Stimulated activated CD4-positive, alpha-beta T cell treated with anti-CD3 and anti-CD28 coated beads, Interleukin-15, amount 100 ng/mL, for 1 hour (primary cell): ENCODE measurements at regions not wholly inside any gene's neighbourhood (a gene's known extent, or its start where the extent isn't known, plus 50 kb on each side); places are given as distances from the start of the nearest gene placed in this dataset.
"Not testable (repeated sequence)": the region's sequence is repeated elsewhere in the genome, so short reads cannot be mapped to it uniquely, and the experiment has no call there.

Experiments
- DNase-seq, 2 donors: peaks; one replicate each; pipeline ENCODE4 v3.0.0-alpha.2; 2020; ENCODE audit warnings: low read depth in 1 of 2, low spot score in 1 of 2

GRCh38 chr15:95663156-95664100 is 667.1 kb upstream of the NR2F2 start:
- no peak for DNase-seq

GRCh38 chr15:95664450-95664849 is 666.0 kb upstream of the NR2F2 start:
- DNase-seq: no peak

GRCh38 chr15:95669146-95669922 is 661.2 kb upstream of the NR2F2 start:
- DNase-seq: no peak

DNA sequence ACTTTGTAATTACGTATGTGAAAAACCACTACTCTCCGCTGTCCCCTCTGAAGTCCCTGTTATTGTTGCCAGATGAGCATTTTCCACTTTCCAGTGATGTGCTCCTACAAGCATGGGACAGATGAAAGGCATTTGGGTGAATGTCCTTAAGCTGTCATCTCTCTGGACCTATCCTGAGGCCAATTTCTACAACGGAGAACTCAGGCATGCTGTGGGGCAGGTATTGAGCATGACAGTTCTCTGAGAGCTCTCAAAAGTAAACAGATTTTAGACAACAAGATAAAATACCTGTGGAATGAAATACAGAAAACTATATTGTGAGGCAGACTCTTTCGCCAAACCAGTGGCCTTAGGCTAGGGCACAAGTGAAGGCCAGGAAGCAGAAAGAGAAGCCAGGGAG is 656.5 kb upstream of the NR2F2 start:
- DNase-seq: no peak

- DNase-seq: no peak
These were observed 654.0 kb upstream of the NR2F2 start for GRCh38 chr15:95676500-95676899.

DNA sequence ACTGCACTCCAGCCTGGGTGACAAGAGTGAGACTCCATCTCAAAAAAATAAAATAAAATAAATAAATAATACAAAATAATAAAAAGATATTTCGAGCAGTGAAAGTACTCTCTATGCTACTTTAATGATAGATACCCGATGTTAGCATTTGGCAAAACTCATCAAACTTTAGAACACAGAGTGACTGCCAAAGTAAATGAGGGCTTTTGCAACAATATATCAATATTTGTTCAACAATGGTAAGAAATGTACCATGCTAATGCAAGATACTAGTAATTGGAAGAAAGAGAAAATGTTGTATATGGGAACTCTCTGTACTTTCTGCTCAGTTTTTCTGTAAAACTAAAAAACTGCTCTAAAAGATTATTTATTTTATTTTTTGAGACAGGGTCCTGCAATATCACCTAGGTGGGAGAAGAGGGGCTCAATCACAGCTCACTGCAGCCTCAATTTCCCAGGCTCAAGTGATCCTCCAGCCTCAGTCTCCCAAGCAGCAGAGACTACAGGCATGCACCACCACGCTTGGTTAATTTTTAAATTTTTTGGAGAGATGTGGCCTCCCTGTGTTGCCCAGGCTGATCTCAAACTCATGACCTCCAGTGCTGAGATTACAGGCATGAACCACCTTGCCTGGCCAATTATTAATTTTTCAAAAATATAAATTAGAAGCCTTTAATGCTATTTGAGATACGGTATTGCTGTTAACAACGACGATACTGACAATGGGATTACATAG is 650.5 kb upstream of the NR2F2 start:
- no peak for DNase-seq

- DNase-seq: no peak
These were observed 649.8 kb upstream of the NR2F2 start for GRCh38 chr15:95680728-95681127.

GRCh38 chr15:95681836-95682544 is 648.5 kb upstream of the NR2F2 start:
- DNase-seq: no peak

GRCh38 chr15:95684126-95684525 is 646.4 kb upstream of the NR2F2 start:
- DNase-seq: no peak

DNA sequence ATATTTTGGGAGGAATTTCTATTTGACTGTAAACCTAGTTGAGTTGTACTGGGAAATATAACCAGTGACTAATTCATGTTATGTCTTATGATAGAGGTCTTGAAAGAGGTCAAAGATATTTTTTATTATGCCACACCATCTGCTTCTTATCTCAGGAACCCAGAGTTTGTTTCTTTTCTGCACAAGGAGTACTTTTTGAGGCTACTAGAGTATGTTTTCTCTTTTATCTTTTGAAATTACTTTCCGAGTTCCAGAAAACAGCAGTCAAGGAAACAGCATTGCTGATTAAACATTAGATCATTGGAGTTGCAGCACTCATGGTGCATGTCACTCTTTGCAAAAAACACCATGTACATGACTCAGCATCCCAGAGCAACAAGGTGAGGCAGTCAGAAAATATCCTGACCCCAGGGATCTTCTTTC is 645.8 kb upstream of the NR2F2 start:
- DNase-seq: no peak

DNA sequence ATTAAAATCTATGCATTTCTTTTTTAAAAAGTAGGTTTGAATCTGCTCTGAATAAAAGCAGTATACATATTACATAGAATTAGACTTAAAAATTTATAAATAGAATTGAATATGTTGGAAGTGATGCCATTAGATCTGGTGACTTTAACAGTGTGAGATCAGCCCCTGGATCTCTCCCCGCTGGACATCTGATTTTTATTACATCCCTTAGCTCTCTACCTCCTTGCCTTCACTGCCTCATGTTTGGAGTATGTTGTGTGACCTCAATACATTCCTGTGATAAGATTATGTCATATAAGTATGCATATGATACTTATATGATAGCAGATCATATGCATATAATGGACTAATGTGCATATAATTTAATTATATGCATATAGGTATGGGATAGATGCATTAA is 643.4 kb upstream of the NR2F2 start:
- no peak for DNase-seq

DNA sequence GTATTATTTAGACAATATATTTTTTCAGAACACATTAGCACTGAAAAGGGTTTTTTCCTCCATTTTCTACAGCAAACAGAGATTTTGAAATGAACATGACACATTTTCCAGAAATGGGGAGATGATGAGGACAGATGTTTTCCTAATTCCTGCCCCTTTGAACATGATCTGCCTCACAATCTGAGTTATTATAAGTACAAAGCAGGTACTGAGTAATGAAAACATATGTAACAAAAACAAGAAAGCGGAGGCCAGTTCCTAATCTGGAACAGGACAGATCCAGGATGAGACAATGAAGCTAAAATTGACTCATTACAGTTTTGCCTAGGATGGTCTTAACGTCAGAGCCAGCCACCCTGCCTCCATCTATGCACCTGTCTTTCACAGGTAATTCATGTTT is 642.8 kb upstream of the NR2F2 start:
- no peak for DNase-seq

GRCh38 chr15:95690631-95691340 is 639.7 kb upstream of the NR2F2 start:
- DNase-seq: no peak

- DNase-seq: no peak
These were observed 636.6 kb upstream of the NR2F2 start for GRCh38 chr15:95693917-95694316.

- no peak for DNase-seq
These were observed 632.3 kb upstream of the NR2F2 start for GRCh38 chr15:95698230-95698629.

GRCh38 chr15:95698951-95699350 is 631.5 kb upstream of the NR2F2 start:
- DNase-seq: no peak

DNA sequence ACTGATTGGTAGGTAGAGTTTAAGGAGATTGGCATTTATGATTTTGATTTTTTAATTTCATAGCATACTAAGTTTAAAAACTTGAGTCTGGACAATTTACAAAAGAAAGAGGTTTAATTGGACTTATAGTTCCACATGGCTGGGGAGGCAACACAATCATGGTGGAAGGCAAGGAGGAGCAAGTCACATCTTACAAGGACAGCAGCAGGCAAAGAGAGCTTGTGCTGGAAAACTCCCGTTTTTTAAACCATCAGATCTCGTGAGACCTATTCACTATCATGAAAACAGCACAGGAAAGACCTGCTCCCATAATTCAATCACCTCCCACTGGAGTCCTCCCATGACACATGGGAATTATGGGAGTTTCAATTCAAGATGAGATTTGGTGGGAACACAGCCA is 630.9 kb upstream of the NR2F2 start:
- DNase-seq: no peak

GRCh38 chr15:95700692-95701091 is 629.8 kb upstream of the NR2F2 start:
- DNase-seq: not testable (repeated sequence)

DNA sequence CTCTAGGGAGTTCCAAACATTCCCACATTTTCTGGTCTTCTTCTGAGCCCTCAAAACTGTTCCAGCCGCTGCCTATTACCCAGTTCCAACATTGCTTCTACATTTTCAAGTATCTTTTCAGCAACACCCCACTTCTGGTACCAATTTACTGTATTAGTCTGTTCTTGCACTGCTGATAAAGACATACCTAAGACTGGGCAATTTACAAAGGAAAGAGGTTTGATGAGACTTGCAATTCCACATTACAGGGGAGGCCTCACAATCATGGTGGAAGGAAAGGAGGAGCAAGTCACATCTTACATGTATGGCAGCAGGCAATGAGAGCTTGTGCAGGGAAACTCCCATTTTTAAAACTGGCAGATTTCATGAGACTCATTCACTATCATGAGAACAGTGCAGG is 629.1 kb upstream of the NR2F2 start:
- DNase-seq: no peak

DNA sequence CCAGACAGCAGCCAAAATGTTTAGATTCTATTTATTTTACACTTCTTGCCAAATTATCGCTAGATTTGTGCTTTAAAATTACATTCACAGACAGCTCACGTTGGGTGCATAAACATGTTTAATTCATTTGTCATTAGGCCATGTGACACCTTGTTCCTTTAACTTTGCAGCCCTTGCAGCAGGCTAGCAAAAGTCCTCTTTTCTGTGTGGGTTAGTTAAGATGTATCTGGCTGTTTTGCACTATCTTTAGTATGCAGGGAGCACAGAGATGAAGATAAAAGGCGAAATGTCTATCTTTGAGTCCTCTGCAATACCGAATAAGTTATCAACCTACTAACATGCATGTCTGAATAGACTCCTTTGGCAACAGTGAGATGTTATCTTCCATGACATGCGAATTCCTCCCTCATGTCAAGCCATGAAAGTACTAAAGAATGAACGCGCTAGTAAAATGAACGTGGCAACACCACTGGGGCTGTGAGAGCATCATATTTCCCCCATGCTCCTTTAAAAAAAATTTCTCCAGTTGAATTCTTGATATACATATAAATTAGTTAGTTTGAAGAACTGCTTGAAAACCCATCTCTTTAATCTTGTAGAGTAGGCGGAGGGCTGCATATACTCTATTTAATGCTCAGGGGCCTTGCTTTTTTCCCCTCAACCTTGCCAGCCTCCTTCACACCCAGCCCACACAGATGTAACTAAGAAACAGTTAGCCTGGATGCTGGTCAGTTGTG is 620.4 kb upstream of the NR2F2 start:
- no peak for DNase-seq
